OCI-LY3 (cell line): ENCODE measurements at regions not wholly inside any gene's neighbourhood (a gene's known extent, or its start where the extent isn't known, plus 50 kb on each side); places are given as distances from the start of the nearest gene placed in this dataset.

ENCODE experiments used
- H2AFZ ChIP-seq: fragments of 200-600, 300-600 bp; shearing (Covaris generic); 2 replicates; pipeline ENCODE4 v1.6.0; 2014; ENCODE audit warnings: antibody characterized with exemption, low read depth, low read length
- H3K27ac ChIP-seq: fragments of 200-600, 300-600 bp; sonication (generic); 2 replicates; pipeline ENCODE4 v1.5.1; 2014; ENCODE audit warnings: mild to moderate bottlenecking, low read length, moderate library complexity, mixed read lengths
- H3K27me3 ChIP-seq: fragments of 200-600, 300-600 bp; sonication (generic); 2 replicates; pipeline ENCODE4 v1.6.1; 2014; ENCODE audit warnings: low read depth, low read length, mixed read lengths
- H3K36me3 ChIP-seq: fragments of 200-600, 300-600 bp; sonication (generic); replicated peaks from 2 replicates; pipeline ENCODE3; 2014; ENCODE audit warnings: low read depth, low read length, mixed read lengths
- H3K4me1 ChIP-seq: fragments of 300-600, 200-600 bp; sonication (generic); 2 replicates; pipeline ENCODE4 v1.6.1; 2014; ENCODE audit warnings: low read length, mixed read lengths
- H3K4me2 ChIP-seq: fragments of 200-600, 300-600 bp; sonication (generic); 2 replicates; pipeline ENCODE4 v1.6.1; 2014; ENCODE audit warnings: low read length, mixed read lengths
- H3K4me3 ChIP-seq: fragments of 300-600, 200-600 bp; sonication (generic); 2 replicates; pipeline ENCODE4 v1.5.1; 2014; ENCODE audit warnings: antibody characterized with exemption, mild to moderate bottlenecking, low read length, moderate library complexity
- H3K79me2 ChIP-seq: fragments of 300-600, 200-600 bp; shearing (Covaris generic); 2 replicates; pipeline ENCODE4 v1.6.1; 2014; ENCODE audit warnings: mild to moderate bottlenecking, low read length, mixed read lengths
- H3K9ac ChIP-seq: fragments of 300-600, 200-600 bp; shearing (Covaris generic); 2 replicates; pipeline ENCODE4 v1.6.0; 2014; ENCODE audit warnings: mild to moderate bottlenecking, low read length, moderate library complexity
- H3K9me3 ChIP-seq: fragments of 200-600, 300-600 bp; shearing (Covaris generic); 2 replicates; pipeline ENCODE4 v1.6.1; 2014; ENCODE audit warnings: low read length, mixed read lengths; ENCODE audit not compliant: insufficient read depth
- H4K20me1 ChIP-seq: fragments of 200-600, 300-600 bp; sonication (generic); 2 replicates; pipeline ENCODE4 v1.6.1; 2016; ENCODE audit warnings: low read length, mixed read lengths; ENCODE audit not compliant: insufficient read depth
- CTCF ChIP-seq: fragments of 200-600, 300-600 bp; sonication (generic); IDR thresholded peaks from 2 replicates; pipeline ENCODE4 v1.5.1; 2014; ENCODE audit warnings: antibody characterized with exemption, low read length, low read depth
- EZH2phosphoT487 ChIP-seq: fragments of 200-600 bp; shearing (Covaris generic); IDR thresholded peaks from 2 replicates; pipeline ENCODE4 v1.6.1; 2018; ENCODE audit warnings: antibody characterized with exemption, mixed run types, low read depth

- Histone ChIP-seq H3K4me1 (no peaks in the 10 kb centered on the region), H4K20me1 (no peaks in the 10 kb centered on the region), H3K4me2 (no peak overlapping the region), H3K27ac (no peak overlapping the region), H3K4me3 (no peak overlapping the region), H2AFZ (no peak overlapping the region), H3K9me3 (no peaks in the 10 kb centered on the region), H3K79me2 (no peaks in the 10 kb centered on the region), H3K36me3 (no peaks in the 10 kb centered on the region), H3K27me3 (no peaks in the 10 kb centered on the region), H3K9ac (no peak overlapping the region)
- no peak for TF ChIP-seq EZH2phosphoT487
- TF ChIP-seq CTCF: no peak
These were observed 1363.1 kb upstream of the PRR20A start for GRCh38 chr13:55777612-55778011.

- Histone ChIP-seq H3K4me2 (no peak overlapping the region), H3K9ac (no peak overlapping the region), H3K79me2 (no peaks in the 10 kb centered on the region), H3K9me3 (no peaks in the 10 kb centered on the region), H3K4me3 (no peak overlapping the region), H3K27ac (no peak overlapping the region), H3K36me3 (no peaks in the 10 kb centered on the region), H3K27me3 (no peaks in the 10 kb centered on the region), H2AFZ (no peak overlapping the region), H3K4me1 (no peaks in the 10 kb centered on the region), H4K20me1 (no peaks in the 10 kb centered on the region)
- TF ChIP-seq EZH2phosphoT487: no peak
These were observed 1356.9 kb upstream of the PRR20A start for GRCh38 chr13:55783841-55784240.

GRCh38 chr13:55788548-55788947 is 1352.2 kb upstream of the PRR20A start:
- Histone ChIP-seq H3K4me2 (no peak overlapping the region), H3K27me3 (no peaks in the 10 kb centered on the region), H3K9ac (no peak overlapping the region), H3K27ac (no peak overlapping the region), H2AFZ (no peak overlapping the region), H3K9me3 (no peaks in the 10 kb centered on the region), H3K4me1 (no peaks in the 10 kb centered on the region), H4K20me1 (no peaks in the 10 kb centered on the region), H3K36me3 (no peaks in the 10 kb centered on the region), H3K4me3 (no peak overlapping the region), H3K79me2 (no peaks in the 10 kb centered on the region)
- TF ChIP-seq CTCF (no peak), EZH2phosphoT487 (no peak)

- Histone ChIP-seq H3K4me1 (no peaks in the 10 kb centered on the region), H3K4me2 (no peak overlapping the region), H3K36me3 (no peaks in the 10 kb centered on the region), H3K27me3 (no peaks in the 10 kb centered on the region), H2AFZ (no peak overlapping the region), H3K79me2 (no peaks in the 10 kb centered on the region), H4K20me1 (no peaks in the 10 kb centered on the region), H3K4me3 (no peak overlapping the region), H3K9ac (no peak overlapping the region), H3K9me3 (no peaks in the 10 kb centered on the region), H3K27ac (no peak overlapping the region)
- TF ChIP-seq EZH2phosphoT487: no peak
- TF ChIP-seq CTCF: no peak
These were observed 1348.0 kb upstream of the PRR20A start for GRCh38 chr13:55792544-55793193.
